ENCODE measurements at regions not wholly inside any gene's neighbourhood (a gene's known extent, or its start where the extent isn't known, plus 50 kb on each side); places are given as distances from the start of the nearest gene placed in this dataset.

DNA sequence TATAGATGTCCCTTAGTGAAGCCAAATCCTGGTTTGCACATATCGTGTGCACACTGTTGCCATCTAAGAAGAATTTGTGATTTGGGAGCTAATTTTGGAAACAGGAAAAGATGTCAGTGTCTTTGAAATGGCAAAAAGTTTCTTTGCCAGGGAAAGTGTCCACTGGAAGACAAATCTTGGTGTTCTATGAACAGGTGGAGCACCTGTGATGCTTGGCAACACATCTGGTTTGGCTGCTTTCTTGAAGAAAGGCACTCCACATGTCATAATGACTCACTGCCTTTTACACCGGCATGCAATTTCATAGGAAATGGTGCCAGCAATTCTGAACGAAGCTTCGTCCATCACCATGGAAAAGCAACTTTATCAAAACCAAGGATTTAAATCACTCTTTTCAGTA lies 1040.0 kb upstream of the MAP3K7 start:
- no peak for DNase-seq (ENCODE audit: low spot score)
- TF ChIP-seq, protein P1, sequence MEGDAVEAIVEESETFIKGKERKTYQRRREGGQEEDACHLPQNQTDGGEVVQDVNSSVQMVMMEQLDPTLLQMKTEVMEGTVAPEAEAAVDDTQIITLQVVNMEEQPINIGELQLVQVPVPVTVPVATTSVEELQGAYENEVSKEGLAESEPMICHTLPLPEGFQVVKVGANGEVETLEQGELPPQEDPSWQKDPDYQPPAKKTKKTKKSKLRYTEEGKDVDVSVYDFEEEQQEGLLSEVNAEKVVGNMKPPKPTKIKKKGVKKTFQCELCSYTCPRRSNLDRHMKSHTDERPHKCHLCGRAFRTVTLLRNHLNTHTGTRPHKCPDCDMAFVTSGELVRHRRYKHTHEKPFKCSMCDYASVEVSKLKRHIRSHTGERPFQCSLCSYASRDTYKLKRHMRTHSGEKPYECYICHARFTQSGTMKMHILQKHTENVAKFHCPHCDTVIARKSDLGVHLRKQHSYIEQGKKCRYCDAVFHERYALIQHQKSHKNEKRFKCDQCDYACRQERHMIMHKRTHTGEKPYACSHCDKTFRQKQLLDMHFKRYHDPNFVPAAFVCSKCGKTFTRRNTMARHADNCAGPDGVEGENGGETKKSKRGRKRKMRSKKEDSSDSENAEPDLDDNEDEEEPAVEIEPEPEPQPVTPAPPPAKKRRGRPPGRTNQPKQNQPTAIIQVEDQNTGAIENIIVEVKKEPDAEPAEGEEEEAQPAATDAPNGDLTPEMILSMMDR (IDR thresholded peaks at IDR 0.05; ENCODE audit: extremely low read depth, missing control alignments), result no peak

DNA sequence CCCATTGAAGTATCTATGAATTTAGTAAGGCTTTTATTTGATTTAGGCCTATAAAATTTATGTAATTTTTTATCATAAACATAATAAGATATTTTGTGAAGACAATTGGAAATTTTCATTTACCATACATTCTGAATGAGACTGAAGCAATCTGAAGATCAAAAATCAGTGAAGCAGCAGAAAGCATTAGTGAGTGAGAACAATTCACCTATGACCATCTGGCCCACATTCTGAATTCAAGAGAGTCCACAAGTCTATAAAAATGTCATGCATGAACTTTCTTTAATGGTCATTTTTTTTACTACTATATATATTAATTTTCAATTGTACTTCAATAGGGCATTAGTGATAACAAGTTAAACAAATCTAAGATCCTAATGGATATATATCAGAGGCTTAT lies 1026.6 kb upstream of the MAP3K7 start:
- TF ChIP-seq, protein P1 (IDR thresholded peaks at IDR 0.05; ENCODE audit: extremely low read depth, missing control alignments), result no peak
- no peak for DNase-seq (ENCODE audit: low spot score)

DNA sequence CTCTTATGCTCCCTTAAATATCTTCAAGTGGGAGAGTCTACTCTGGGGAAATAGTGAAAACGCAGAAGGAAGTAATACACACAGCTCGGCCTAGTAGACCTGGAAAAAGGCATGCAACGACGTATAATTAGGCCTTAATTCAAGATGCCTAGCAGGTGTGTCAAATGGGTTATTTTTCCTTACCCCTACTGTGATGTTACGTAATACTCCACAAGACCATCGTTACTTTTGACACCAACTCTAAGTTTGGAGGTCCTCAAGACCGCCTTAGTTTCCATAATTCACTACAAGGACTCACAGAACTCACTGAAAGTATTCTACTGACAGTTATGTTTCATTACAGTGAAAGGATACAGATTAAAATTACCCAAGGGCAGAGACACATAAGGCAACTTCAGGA lies 1024.3 kb upstream of the MAP3K7 start:
- TF ChIP-seq, protein P1 (IDR thresholded peaks at IDR 0.05; ENCODE audit: extremely low read depth, missing control alignments), result no peak
- no peak for DNase-seq (ENCODE audit: low spot score)

DNA sequence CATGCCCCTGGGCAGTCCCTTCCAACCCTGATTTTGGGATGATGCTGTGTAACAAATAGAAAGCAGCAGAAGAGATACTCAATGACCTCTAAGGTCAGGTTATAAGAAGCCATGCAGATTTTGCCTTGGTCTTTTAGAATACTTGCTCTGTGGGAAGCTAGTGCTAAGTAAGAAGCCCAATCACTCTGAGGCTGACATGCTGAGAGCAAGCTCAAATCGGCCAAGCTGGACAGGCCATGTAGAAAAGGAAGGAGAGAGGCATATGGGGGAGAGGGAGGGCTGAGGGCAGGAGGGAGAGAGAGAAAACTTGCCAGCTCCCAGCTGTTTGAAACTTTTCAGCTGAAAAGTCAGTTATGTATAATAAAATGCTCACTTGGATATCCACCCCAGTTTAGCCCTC lies 1021.6 kb upstream of the MAP3K7 start:
- no peak for DNase-seq (ENCODE audit: low spot score)
- TF ChIP-seq, protein P1 (IDR thresholded peaks at IDR 0.05; ENCODE audit: extremely low read depth, missing control alignments), result no peak

DNA sequence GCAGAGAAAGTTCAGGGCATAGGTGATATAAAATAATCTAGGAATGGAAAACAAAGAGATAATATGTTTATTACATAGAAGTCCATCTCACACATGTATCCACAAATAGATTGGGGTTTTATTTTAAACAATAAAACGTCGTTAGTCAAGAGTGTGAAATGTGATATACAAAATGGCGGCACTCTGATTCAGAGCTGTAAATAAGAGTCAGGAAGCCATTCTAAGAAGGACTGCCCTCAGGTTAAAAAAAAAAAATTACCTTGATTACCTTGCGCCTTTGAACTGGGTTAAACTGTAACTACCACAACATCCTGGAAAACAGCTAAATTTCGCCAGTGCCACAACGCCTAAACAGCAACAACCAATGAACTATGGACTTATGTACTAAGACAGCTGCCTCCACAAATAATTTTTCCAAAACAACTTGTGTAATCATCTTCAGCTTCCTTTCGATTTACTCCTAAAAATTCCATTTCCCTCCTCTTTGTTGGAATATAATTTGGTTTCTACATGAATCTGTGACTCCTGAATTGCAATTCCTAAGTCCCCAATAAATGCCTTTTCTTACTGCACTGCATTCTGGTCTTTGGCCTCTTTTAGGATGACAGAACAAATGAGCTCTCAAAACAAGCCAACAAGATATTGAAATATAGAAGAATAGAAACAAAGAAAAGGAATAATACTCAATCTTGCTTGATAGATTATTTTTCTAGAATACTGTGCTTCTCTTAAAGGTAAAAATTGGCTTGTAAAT lies 1019.5 kb upstream of the MAP3K7 start:
- no peak for DNase-seq (ENCODE audit: low spot score)
- TF ChIP-seq, protein P1 (IDR thresholded peaks at IDR 0.05; ENCODE audit: extremely low read depth, missing control alignments), result no peak

DNA sequence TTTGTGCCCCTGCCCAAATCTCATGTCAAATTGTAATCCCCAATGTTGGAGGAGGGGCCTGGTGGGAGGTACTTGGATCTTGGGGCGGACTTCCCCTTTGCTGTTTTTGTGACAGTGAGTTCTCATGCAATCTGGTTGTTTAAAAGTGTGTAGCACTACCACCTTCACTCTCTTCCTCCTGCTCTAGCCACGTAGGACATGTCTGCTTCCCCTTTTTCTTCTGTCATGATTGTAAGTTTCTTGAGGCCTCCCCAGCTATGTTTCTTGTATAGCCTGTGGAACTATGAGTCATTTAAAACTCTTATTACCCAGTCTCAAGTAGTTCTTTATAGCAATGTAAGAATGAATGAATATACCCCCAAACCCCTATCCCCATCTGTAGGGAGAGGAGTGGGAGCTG lies 1013.7 kb upstream of the MAP3K7 start:
- DNase-seq (ENCODE audit: low spot score), result no peak
- TF ChIP-seq, protein P1 (IDR thresholded peaks at IDR 0.05; ENCODE audit: extremely low read depth, missing control alignments), result no peak

DNA sequence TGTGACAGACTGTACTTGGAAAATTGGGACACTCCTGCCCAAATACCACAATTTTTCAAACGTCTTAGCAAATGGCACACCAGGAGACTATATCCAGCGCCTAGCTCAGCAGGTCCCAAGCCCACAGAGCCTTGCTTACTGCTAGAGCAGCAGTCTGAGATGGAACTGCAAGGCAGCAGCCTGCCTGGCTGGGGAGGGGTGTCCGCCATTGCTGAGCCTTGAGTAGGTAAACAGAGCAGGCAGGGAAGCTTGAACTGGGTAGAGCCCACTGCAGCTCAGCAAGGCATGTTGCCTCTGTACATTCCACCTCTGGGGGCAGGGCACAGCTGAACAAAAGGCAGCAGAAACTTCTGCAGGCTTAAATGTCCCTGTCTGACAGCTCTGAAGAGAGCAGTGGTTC lies 1003.3 kb upstream of the MAP3K7 start:
- no peak for DNase-seq (ENCODE audit: low spot score)
- TF ChIP-seq, protein P1 (IDR thresholded peaks at IDR 0.05; ENCODE audit: extremely low read depth, missing control alignments), result no peak

All from GM20000 (cell line).